ENCODE measurements at regions not wholly inside any gene's neighbourhood (a gene's known extent, or its start where the extent isn't known, plus 50 kb on each side); places are given as distances from the start of the nearest gene placed in this dataset.

DNA sequence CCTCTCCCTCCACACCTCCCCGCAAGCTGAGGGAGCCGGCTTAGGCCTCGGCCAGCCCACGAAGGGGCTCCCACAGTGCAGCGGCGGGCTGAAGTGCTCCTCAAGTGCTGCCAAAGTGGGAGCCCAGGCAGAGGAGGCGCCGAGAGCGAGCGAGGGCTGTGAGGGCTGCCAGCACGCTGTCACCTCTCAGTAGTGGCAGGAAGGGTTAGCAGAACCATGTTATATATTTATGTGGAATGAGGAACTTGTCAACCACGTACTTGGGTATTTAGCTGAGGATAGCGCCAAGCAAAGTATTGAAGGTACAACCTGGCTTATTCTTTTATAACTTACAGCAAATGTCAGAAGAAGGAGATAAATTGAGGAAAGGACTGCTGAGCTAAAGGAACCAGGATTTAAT, 144.1 kb upstream of the MGAT5 start:
- Mint-ChIP-seq H3K4me1 (ENCODE audit: low read depth, unreplicated experiment) (peaks cover 7% of the 10 kb centered on the region), H3K27me3 (ENCODE audit: unreplicated experiment) (no peaks in the 10 kb centered on the region), H3K9me3 (ENCODE audit: unreplicated experiment) (peaks cover 4% of the 10 kb centered on the region), H3K27ac (ENCODE audit: unreplicated experiment) (no peak overlapping the region), H3K36me3 (ENCODE audit: unreplicated experiment) (peaks cover 18% of the 10 kb centered on the region), H3K4me3 (ENCODE audit: unreplicated experiment) (no peak overlapping the region)
- TF ChIP-seq, protein P1, sequence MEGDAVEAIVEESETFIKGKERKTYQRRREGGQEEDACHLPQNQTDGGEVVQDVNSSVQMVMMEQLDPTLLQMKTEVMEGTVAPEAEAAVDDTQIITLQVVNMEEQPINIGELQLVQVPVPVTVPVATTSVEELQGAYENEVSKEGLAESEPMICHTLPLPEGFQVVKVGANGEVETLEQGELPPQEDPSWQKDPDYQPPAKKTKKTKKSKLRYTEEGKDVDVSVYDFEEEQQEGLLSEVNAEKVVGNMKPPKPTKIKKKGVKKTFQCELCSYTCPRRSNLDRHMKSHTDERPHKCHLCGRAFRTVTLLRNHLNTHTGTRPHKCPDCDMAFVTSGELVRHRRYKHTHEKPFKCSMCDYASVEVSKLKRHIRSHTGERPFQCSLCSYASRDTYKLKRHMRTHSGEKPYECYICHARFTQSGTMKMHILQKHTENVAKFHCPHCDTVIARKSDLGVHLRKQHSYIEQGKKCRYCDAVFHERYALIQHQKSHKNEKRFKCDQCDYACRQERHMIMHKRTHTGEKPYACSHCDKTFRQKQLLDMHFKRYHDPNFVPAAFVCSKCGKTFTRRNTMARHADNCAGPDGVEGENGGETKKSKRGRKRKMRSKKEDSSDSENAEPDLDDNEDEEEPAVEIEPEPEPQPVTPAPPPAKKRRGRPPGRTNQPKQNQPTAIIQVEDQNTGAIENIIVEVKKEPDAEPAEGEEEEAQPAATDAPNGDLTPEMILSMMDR (IDR thresholded peaks at IDR 0.05; ENCODE audit: partially characterized antibody, unreplicated experiment), result no peak
- DNase-seq, result no peak

DNA sequence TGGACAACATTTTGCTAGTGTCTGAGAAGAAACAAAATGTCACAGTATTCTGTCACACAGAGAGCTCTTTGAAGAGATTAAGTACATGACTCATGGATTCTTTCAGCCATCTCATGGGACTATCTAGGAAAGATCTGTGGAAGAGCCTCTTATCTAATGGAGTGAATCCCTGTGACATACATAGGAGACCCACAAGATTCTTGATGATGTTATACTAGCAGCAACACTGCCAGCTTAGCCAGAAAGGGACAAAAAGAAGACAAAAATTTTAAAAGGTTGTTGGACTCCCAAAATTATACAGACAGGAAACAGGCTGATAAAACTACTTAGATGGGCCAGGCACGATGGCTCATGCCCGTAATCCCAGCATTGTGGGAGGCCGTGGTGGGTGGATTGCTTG, 143.3 kb upstream of the MGAT5 start:
- H3K27ac Mint-ChIP-seq (ENCODE audit: unreplicated experiment), result no peak overlapping the region
- H3K27me3 Mint-ChIP-seq (ENCODE audit: unreplicated experiment), result no peaks in the 10 kb centered on the region
- TF ChIP-seq, protein P1 (IDR thresholded peaks at IDR 0.05; ENCODE audit: partially characterized antibody, unreplicated experiment), result no peak
- H3K36me3 Mint-ChIP-seq (ENCODE audit: unreplicated experiment), result peaks cover 18% of the 10 kb centered on the region
- DNase-seq, result no peak
- peaks cover 7% of the 10 kb centered on the region for H3K4me1 Mint-ChIP-seq (ENCODE audit: low read depth, unreplicated experiment)
- H3K9me3 Mint-ChIP-seq (ENCODE audit: unreplicated experiment), result peaks cover 4% of the 10 kb centered on the region
- H3K4me3 Mint-ChIP-seq (ENCODE audit: unreplicated experiment), result no peak overlapping the region

DNA sequence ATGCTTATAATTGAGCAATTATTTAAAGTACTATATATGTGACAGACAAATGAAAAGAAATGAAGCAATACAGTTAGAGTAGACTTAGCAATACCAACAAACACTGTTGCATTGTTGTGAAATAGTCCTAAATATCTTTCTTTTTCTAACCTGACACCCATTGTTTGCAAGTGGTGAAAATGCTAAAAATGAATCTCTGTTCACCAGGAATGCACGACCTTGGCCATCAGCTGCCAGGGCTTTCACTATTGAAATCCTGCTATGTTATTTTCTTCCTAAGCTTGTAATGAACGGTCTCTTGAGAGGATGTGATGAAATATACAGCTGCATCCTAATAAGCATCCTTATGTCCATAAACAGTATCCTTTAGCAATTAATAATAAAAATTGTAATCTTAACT, 136.2 kb upstream of the MGAT5 start:
- H3K36me3 Mint-ChIP-seq (ENCODE audit: unreplicated experiment), result no peaks in the 10 kb centered on the region
- peaks cover 13% of the 10 kb centered on the region for H3K9me3 Mint-ChIP-seq (ENCODE audit: unreplicated experiment)
- no peak overlapping the region for H3K27ac Mint-ChIP-seq (ENCODE audit: unreplicated experiment)
- no peak for DNase-seq
- TF ChIP-seq, protein P1 (IDR thresholded peaks at IDR 0.05; ENCODE audit: partially characterized antibody, unreplicated experiment), result no peak
- H3K4me3 Mint-ChIP-seq (ENCODE audit: unreplicated experiment), result no peak overlapping the region
- H3K4me1 Mint-ChIP-seq (ENCODE audit: low read depth, unreplicated experiment), result peaks cover 12% of the 10 kb centered on the region
- peaks cover 10% of the 10 kb centered on the region for H3K27me3 Mint-ChIP-seq (ENCODE audit: unreplicated experiment)

DNA sequence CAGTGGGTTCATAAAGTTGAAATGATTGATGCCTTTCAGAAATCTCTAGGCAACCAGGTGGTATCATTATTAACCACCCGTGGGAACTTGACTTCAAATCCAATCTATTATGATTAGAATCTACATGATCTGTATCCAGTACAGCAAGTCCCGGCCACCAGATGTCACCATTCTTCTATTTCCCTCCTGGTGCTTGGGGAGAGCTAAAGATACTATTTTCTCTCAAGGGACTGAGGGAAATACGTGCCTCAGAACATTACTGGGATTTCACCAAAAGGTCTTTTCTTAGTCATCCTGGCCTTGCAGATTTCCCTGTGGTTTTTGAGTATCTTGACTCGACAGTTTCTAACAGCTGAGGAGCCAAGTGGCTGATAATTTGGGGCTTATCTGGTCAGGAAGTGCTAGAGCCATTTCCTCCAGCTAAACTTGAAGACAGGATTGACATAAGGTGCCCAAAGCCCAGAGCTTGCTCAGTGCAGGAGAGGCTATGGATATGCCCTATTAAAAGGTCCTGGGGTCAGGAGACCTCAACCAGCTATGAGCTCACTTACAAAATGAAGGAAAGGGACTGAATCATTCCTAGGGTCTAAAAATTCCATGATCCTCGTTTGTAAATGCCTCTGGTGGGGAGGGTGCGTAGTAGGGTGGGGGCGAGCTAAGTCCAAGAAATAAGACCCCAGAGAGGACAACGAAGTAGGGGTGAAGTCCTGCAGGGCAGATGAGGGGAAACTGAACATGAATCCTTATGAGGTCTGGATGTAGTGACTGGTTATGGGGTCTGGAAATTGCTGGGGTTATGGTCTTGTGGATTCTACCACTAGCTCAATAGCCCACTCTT, 135.4 kb upstream of the MGAT5 start:
- H3K9me3 Mint-ChIP-seq (ENCODE audit: unreplicated experiment), result peaks cover 13% of the 10 kb centered on the region

More for the DNA sequence above, 135.4 kb upstream of the MGAT5 start:
- Mint-ChIP-seq H3K4me1 (ENCODE audit: low read depth, unreplicated experiment) (peaks cover 19% of the 10 kb centered on the region), H3K27ac (ENCODE audit: unreplicated experiment) (peak overlapping the region; percentile 7), H3K4me3 (ENCODE audit: unreplicated experiment) (peak overlapping the region; percentile 43), H3K36me3 (ENCODE audit: unreplicated experiment) (no peaks in the 10 kb centered on the region), H3K27me3 (ENCODE audit: unreplicated experiment) (peaks cover 12% of the 10 kb centered on the region)
- DNase-seq, result peak; percentile 76
- TF ChIP-seq, protein P1 (IDR thresholded peaks at IDR 0.05; ENCODE audit: partially characterized antibody, unreplicated experiment), result peak; percentile 32

Measured in glutamatergic neuron (in vitro differentiated cells).